IMR-90 (cell line): ENCODE measurements at regions not wholly inside any gene's neighbourhood (a gene's known extent, or its start where the extent isn't known, plus 50 kb on each side); places are given as distances from the start of the nearest gene placed in this dataset.

Experiments
- ATAC-seq: fragments of 200-7000 bp; cut with Tn5 transposase; 2 replicates; pipeline ENCODE4 v1.9.1; 2020; ENCODE audit warnings: low read depth, mild to moderate bottlenecking, moderate library complexity
- BruUV-seq: library from RNA; stranded (reverse); fragments of 400-500 nt; replicated peaks from 2 replicates; lab custom pipeline; 2021; lab: Mats Ljungman, UMichigan
- CTCF ChIA-PET: fragments of 300-600 bp; formaldehyde crosslinking; extraction: SDS; loops from one replicate; lab custom pipeline; 2021; ENCODE audit warnings: antibody characterized with exemption; lab: Yijun Ruan, JAX
- POLR2A ChIA-PET: fragments of 300-600 bp; sonication (Branson Sonifier 250); formaldehyde crosslinking; loops from one replicate; lab custom pipeline; 2022; ENCODE audit warnings: antibody characterized with exemption; ENCODE audit not compliant: unreplicated experiment; lab: Charles Lee
- DNase-seq: peaks from one replicate; pipeline ENCODE4 v3.0.0; 2013
- H2AFZ ChIP-seq: replicated peaks from 2 replicates; pipeline ENCODE3; 2013; ENCODE audit warnings: low read length, mild to moderate bottlenecking; ENCODE audit not compliant: poor library complexity
- H2AK5ac ChIP-seq: 2 replicates; pipeline ENCODE4 v1.6.1; 2013; ENCODE audit warnings: low read depth, low read length, inconsistent platforms
- H2AK9ac ChIP-seq: replicated peaks from 2 replicates; pipeline ENCODE3; 2013; ENCODE audit warnings: mild to moderate bottlenecking, low read depth, low read length, moderate library complexity; ENCODE audit not compliant: poor library complexity
- H2BK120ac ChIP-seq: 2 replicates; pipeline ENCODE4 v1.6.1; 2013; ENCODE audit warnings: low read depth, low read length, inconsistent platforms
- H2BK15ac ChIP-seq: 3 replicates; pipeline ENCODE4 v1.6.1; 2013; ENCODE audit warnings: low read depth, low read length, inconsistent platforms
- H2BK20ac ChIP-seq: 2 replicates; pipeline ENCODE4 v1.6.1; 2013; ENCODE audit warnings: low read depth, mild to moderate bottlenecking, inconsistent platforms, low read length, moderate library complexity
- H2BK5ac ChIP-seq: 2 replicates; pipeline ENCODE4 v1.6.1; 2013; ENCODE audit warnings: mild to moderate bottlenecking, low read depth, low read length, inconsistent platforms; ENCODE audit not compliant: poor library complexity, severe bottlenecking
- H3K14ac ChIP-seq: replicated peaks from 2 replicates; pipeline ENCODE4 v1.6.1; 2013; ENCODE audit warnings: low read depth, low read length, inconsistent platforms
- H3K18ac ChIP-seq: 2 replicates; pipeline ENCODE4 v1.6.1; 2013; ENCODE audit warnings: low read depth, low read length, control low read depth
- H3K23ac ChIP-seq: 2 replicates; pipeline ENCODE4 v1.6.1; 2013; ENCODE audit warnings: low read depth, low read length, inconsistent platforms
- H3K27ac ChIP-seq: 2 replicates; pipeline ENCODE4 v1.5.1; 2013; ENCODE audit warnings: mild to moderate bottlenecking, control low read depth, low read length; ENCODE audit not compliant: insufficient read depth
- H3K27me3 ChIP-seq: 2 replicates; pipeline ENCODE4 v1.6.1; 2013; ENCODE audit warnings: low read length; ENCODE audit not compliant: control insufficient read depth, insufficient read depth
- H3K36me3 ChIP-seq: 2 replicates; pipeline ENCODE4 v1.6.1; 2013; ENCODE audit warnings: low read length, mixed read lengths; ENCODE audit not compliant: control insufficient read depth, insufficient read depth
- H3K4ac ChIP-seq: 2 replicates; pipeline ENCODE4 v1.6.1; 2013; ENCODE audit warnings: low read depth, low read length, inconsistent platforms
- H3K4me1 ChIP-seq: 2 replicates; pipeline ENCODE4 v1.6.1; 2013; ENCODE audit warnings: low read length, mixed read lengths; ENCODE audit not compliant: control insufficient read depth, insufficient read depth
- H3K4me2 ChIP-seq: 2 replicates; pipeline ENCODE4 v1.6.1; 2013; ENCODE audit warnings: low read depth, mild to moderate bottlenecking, control low read depth, low read length, moderate library complexity
- H3K4me3 ChIP-seq: 2 replicates; pipeline ENCODE4 v1.5.1; 2013; ENCODE audit warnings: low read depth, mild to moderate bottlenecking, control low read depth, low read length, moderate library complexity; ENCODE audit not compliant: insufficient read depth
- H3K56ac ChIP-seq: 2 replicates; pipeline ENCODE4 v1.6.1; 2013; ENCODE audit warnings: low read length, inconsistent platforms; ENCODE audit not compliant: insufficient read depth; ENCODE audit errors: extremely low read depth
- H3K79me1 ChIP-seq, 2 experiments: 2 replicates each; pipeline ENCODE4 v1.6.1; 2013; ENCODE audit warnings: low read length in 2 of 2, inconsistent platforms in 1 of 2, low read depth in 1 of 2
- H3K9ac ChIP-seq: 2 replicates; pipeline ENCODE4 v1.6.1; 2013; ENCODE audit warnings: low read depth, low read length, control low read depth
- H3K9me1 ChIP-seq: 2 replicates; pipeline ENCODE4 v1.6.1; 2013; ENCODE audit warnings: low read length, inconsistent platforms; ENCODE audit not compliant: insufficient read depth
- H3K9me3 ChIP-seq: 2 replicates; pipeline ENCODE4 v1.6.1; 2013; ENCODE audit warnings: low read length; ENCODE audit not compliant: control insufficient read depth, insufficient read depth
- H4K20me1 ChIP-seq: 2 replicates; pipeline ENCODE4 v1.6.1; 2013; ENCODE audit warnings: low read length, inconsistent platforms; ENCODE audit not compliant: insufficient read depth
- H4K5ac ChIP-seq: 2 replicates; pipeline ENCODE4 v1.6.1; 2013; ENCODE audit warnings: mild to moderate bottlenecking, low read depth, low read length, control low read depth
- H4K8ac ChIP-seq, 2 experiments: 2 replicates each; pipeline ENCODE4 v1.6.1; 2013; ENCODE audit warnings: low read depth in 2 of 2, low read length in 2 of 2, control low read depth in 1 of 2, inconsistent platforms in 1 of 2
- H4K91ac ChIP-seq: 2 replicates; pipeline ENCODE4 v1.6.1; 2013; ENCODE audit warnings: low read depth, low read length, inconsistent platforms; ENCODE audit not compliant: insufficient read depth
- ELK1 ChIP-seq: fragments of 150-350 bp; IDR thresholded peaks from 2 replicates; pipeline ENCODE4 v1.6.1; 2016; ENCODE audit warnings: low read depth, mild to moderate bottlenecking, low read length, moderate library complexity, borderline replicate concordance
- FOS ChIP-seq: fragments of 150-350 bp; IDR thresholded peaks from 2 replicates; pipeline ENCODE4 v1.6.1; 2016; ENCODE audit warnings: low read depth, low read length
- MAFK ChIP-seq: IDR thresholded peaks from 2 replicates; pipeline ENCODE4 v1.6.1; 2012; ENCODE audit warnings: low read depth, low read length, improper control_type of control experiment
- MXI1 ChIP-seq: IDR thresholded peaks from 2 replicates; pipeline ENCODE4 v1.6.1; 2012; ENCODE audit warnings: low read depth, mild to moderate bottlenecking, low read length, moderate library complexity, borderline replicate concordance
- POLR2A ChIP-seq: IDR thresholded peaks from 2 replicates; pipeline ENCODE4 v1.6.1; 2012; ENCODE audit warnings: mild to moderate bottlenecking, low read depth, low read length
- RAD21 ChIP-seq: IDR thresholded peaks from 2 replicates; pipeline ENCODE4 v1.6.1; 2012; ENCODE audit warnings: low read length, improper control_type of control experiment
- RCOR1 ChIP-seq: IDR thresholded peaks from 2 replicates; pipeline ENCODE4 v1.6.1; 2012; ENCODE audit warnings: mild to moderate bottlenecking, low read length, improper control_type of control experiment; ENCODE audit not compliant: insufficient replicate concordance
- RFX5 ChIP-seq: IDR thresholded peaks from 2 replicates; pipeline ENCODE4 v1.8.0; 2012; ENCODE audit warnings: low read depth, mild to moderate bottlenecking, low read length, moderate library complexity
- SMC3 ChIP-seq: fragments of 150-350 bp; IDR thresholded peaks from 2 replicates; pipeline ENCODE4 v1.6.1; 2016; ENCODE audit warnings: low read depth, mild to moderate bottlenecking, antibody characterized with exemption, low read length, moderate library complexity
- WGBS, 2 experiments: methylation state at CpG; one replicate each; pipeline versions ENCODE4 v1.1.5 to v1.1.7; 2013; ENCODE audit warnings: missing lambda C conversion rate in 2 of 2; ENCODE audit not compliant: insufficient read length in 1 of 2; ENCODE audit errors: extremely low coverage in 2 of 2; 5-methylcytosine and 5-hydroxymethylcytosine counted together
- dilution Hi-C: fragments of 300-500 bp; cut with HindIII; formaldehyde crosslinking; loops from one replicate; pipeline ENCODE4 v1.14.3; 2018; ENCODE audit warnings: low sequenced_read_pairs; ENCODE audit not compliant: unreplicated experiment
- in situ Hi-C: fragments of 300-500 bp; cut with MboI; formaldehyde crosslinking; loops from 3 replicates; pipeline ENCODE4 v1.14.3; 2019; ENCODE audit warnings: low sequenced_read_pairs, inconsistent platforms, mixed read lengths
- intact Hi-C: fragments of 100-400 bp; cut with micrococcal nuclease; formaldehyde crosslinking; loops from 2 replicates; pipeline ENCODE4 v1.10.0; 2022
- TF ChIP-seq, protein P1 (sequence below): conservative IDR thresholded peaks from 2 replicates; pipeline ENCODE4 v1.5.1; 2012; ENCODE audit warnings: mild to moderate bottlenecking, low read depth, low read length, improper control_type of control experiment

DNA sequence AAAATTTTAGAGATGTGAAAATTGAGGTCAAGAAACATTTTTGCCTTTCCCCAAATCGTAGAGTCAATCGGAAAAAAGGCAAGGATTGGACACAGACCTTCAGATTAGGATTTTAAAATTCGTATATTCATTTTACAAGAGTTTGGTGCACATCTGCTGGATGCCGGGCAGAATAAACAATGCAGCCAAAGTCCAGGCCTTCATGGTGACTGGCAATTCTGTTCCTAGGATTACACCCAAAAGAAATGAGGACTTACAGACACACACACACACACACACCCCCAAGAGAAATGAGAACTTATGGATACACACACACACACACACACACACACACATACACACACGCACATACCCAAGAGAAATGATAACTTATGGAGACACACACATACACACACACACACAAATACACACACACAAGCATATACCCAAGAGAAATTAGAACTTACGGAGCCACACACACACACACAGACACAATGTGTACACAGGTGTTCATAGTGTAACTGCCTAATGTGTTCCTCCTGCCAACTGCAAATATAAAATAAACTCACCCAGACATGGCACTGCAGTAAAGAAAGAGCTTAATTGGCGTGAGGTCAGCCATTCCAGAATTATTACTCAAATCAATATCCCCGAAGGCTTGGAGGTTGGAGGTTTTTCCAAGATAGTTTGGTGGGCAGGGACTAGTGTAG, 165.7 kb upstream of the STS start:
- Histone ChIP-seq H3K23ac (no peak overlapping the region), H3K36me3 (no peaks in the 10 kb centered on the region), H2AK5ac (no peak overlapping the region), H3K27me3 (no peaks in the 10 kb centered on the region), H4K20me1 (no peaks in the 10 kb centered on the region), H2AFZ (no peak overlapping the region), H3K4me3 (no peak overlapping the region), H4K91ac (no peak overlapping the region), H3K56ac (no peak overlapping the region), H3K4me2 (no peak overlapping the region), H4K5ac (no peak overlapping the region), H3K4ac (no peak overlapping the region), H2BK120ac (no peak overlapping the region), H3K9me1 (no peaks in the 10 kb centered on the region), H3K27ac (no peak overlapping the region), H2BK15ac (no peak overlapping the region), H3K4me1 (peaks cover 2% of the 10 kb centered on the region; the same call in 1 of the 2 replicates), H3K79me1 (no peaks in the 10 kb centered on the region), H2BK20ac (no peak overlapping the region), H2BK5ac (peak overlapping the region; percentile 61), H3K14ac (no peak overlapping the region), H4K8ac (no peak overlapping the region), H3K9me3 (no peaks in the 10 kb centered on the region; the same call in 1 of the 2 replicates), H3K9ac (no peak overlapping the region), H2AK9ac (no peak overlapping the region), H3K18ac (no peak overlapping the region)
- no peak for TF ChIP-seq SMC3
- TF ChIP-seq FOS, result no peak
- TF ChIP-seq RCOR1, result no peak
- no peak for TF ChIP-seq MAFK
- no peak for TF ChIP-seq POLR2A
- TF ChIP-seq RAD21, result no peak
- TF ChIP-seq, protein P1, sequence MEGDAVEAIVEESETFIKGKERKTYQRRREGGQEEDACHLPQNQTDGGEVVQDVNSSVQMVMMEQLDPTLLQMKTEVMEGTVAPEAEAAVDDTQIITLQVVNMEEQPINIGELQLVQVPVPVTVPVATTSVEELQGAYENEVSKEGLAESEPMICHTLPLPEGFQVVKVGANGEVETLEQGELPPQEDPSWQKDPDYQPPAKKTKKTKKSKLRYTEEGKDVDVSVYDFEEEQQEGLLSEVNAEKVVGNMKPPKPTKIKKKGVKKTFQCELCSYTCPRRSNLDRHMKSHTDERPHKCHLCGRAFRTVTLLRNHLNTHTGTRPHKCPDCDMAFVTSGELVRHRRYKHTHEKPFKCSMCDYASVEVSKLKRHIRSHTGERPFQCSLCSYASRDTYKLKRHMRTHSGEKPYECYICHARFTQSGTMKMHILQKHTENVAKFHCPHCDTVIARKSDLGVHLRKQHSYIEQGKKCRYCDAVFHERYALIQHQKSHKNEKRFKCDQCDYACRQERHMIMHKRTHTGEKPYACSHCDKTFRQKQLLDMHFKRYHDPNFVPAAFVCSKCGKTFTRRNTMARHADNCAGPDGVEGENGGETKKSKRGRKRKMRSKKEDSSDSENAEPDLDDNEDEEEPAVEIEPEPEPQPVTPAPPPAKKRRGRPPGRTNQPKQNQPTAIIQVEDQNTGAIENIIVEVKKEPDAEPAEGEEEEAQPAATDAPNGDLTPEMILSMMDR, result no peak
- no peak for TF ChIP-seq ELK1
- no peak for TF ChIP-seq MXI1
- no peak for TF ChIP-seq RFX5
- dilution Hi-C loops, result no loop called here
- BruUV-seq, result no TSS peak
- intact Hi-C loops, result no loop called here
- DNase-seq (no peak), ATAC-seq (no peak)
- WGBS, 2 experiments, result no CpG with 5 or more reads among the region's 8 CpGs
- in situ Hi-C loops, result no loop called here
- ChIA-PET CTCF (no interaction called here), POLR2A (no interaction called here)
